Dermis blood vessel endothelial cell (primary cell): ENCODE measurements at regions not wholly inside any gene's neighbourhood (a gene's known extent, or its start where the extent isn't known, plus 50 kb on each side); places are given as distances from the start of the nearest gene placed in this dataset.
"Not testable (repeated sequence)": the region's sequence is repeated elsewhere in the genome, so short reads cannot be mapped to it uniquely, and the experiment has no call there.

ENCODE experiments used
- DNase-seq: peaks from one replicate; pipeline ENCODE4 v3.0.0; 2010

DNA sequence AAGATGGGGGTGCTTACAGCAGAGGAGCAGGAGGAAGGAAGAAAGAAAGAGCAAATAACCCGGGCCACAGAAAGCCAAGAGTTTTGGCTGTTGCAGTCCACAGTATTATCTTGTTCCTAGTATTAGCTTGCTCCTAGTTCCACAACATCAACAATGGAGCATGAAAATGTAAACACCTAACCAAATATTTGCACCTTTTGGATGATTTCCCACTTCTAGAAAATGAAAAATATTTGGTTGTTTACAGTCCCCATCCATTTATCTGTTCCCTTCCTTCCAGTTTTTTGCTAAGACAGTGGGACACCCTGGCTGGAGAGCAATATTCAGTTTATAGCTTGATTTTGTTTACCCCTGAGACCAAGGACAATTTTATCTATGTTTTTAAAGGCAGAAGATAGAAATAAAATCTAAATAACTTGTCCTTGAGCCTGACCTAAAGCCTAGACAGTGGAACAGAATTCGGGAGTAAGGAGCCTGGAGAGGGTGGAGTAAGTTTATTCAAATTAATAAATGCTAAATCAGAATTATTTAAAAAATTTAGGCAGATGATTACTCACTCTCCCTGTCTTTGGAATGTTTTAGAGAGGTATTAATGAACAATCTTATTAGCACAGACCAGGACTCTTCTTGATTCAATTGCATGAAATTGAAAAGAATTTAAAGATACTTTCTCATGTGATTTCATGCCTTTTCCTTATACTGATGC lies 51.6 kb downstream of the RESF1 start:
- DNase-seq, result no peak

DNA sequence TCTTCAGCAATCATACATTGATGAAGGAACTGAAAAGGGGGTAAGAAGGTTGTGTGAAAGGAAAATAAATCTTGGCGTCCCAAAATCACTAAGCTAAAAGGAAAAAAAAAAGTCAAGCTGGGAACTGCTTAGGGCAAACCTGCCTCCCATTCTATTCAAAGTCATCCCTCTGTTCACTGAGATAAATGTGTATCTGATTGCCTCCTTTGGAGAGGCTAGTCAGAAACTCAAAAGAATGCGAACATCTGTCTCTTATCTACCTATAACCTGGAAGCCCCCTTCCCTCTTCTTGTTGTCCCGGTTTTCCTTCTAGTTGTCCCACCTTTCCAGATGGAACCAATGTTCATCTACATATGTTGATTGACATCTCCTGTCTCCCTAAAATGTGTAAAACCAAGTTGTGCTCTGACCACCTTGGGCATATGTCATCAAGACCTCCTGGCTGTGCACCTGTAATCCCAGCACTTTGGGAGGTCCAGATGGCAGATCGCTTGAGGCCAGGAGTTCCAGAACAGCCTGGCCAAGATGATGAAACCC lies 53.1 kb downstream of the RESF1 start:
- no peak for DNase-seq

GRCh38 chr12:32015036-32015435 lies 55.8 kb downstream of the RESF1 start:
- DNase-seq, result no peak

- no peak for DNase-seq
Measured at GRCh38 chr12:32016680-32017482, 57.7 kb downstream of the RESF1 start.

- DNase-seq, result no peak
Measured at GRCh38 chr12:32021346-32021773, 62.1 kb downstream of the RESF1 start.

- DNase-seq, result not testable (repeated sequence)
Measured at GRCh38 chr12:32022387-32022786, 63.2 kb downstream of the RESF1 start.

DNA sequence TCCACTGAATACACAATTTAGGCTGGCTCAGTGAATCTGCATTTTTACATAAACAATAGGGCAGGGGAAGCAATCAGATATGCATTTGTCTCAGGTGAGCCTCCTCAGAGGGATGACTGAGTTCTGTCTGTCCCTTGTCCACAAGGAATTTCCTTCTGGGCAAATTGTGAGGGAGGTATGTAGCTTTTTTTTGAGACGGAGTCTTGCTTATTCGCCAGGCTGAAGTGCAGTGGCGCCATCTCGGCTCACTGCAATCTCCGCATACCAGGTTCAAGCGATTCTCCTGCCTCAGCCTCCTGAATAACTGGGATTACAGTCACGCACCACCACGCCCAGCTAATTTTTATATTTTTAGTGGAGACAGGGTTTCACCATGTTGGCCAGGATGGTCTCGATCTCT lies 64.6 kb downstream of the RESF1 start:
- not testable (repeated sequence) for DNase-seq

DNA sequence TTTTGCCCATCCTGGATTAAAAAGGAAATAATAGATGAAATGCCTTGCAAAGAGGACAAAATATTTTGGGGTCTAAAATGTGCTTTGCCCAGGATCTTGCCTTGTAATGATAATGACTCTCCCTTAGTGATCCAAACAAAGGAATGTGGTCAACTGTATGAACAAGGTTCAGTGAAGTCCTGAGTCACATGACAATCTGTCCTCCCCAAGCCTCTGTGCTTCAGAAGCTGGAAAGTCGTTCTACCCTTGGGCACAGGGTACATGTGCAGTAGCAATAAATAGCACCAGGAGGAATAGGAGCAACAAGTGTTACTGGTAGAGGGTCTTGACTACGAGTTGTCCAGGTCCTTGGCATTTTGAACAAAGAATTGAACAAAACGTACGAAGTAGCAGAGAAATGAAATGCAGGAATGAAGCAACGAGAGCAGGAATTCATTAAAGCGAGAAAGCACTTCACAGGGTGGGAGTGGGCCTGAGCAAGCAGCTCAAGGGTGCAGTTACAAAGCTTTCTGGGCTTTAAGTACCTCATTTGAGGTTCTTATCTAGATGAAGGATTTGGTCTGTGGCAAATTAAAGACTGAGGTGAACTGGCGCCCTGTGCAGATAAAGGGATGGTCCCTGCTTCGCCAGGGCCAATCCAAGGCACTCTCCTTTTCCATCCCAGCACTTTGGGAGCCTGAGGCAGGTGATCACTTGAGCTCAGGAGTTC lies 65.8 kb downstream of the RESF1 start:
- DNase-seq, result no peak

GRCh38 chr12:32025906-32026305 lies 66.7 kb downstream of the RESF1 start:
- no peak for DNase-seq

DNA sequence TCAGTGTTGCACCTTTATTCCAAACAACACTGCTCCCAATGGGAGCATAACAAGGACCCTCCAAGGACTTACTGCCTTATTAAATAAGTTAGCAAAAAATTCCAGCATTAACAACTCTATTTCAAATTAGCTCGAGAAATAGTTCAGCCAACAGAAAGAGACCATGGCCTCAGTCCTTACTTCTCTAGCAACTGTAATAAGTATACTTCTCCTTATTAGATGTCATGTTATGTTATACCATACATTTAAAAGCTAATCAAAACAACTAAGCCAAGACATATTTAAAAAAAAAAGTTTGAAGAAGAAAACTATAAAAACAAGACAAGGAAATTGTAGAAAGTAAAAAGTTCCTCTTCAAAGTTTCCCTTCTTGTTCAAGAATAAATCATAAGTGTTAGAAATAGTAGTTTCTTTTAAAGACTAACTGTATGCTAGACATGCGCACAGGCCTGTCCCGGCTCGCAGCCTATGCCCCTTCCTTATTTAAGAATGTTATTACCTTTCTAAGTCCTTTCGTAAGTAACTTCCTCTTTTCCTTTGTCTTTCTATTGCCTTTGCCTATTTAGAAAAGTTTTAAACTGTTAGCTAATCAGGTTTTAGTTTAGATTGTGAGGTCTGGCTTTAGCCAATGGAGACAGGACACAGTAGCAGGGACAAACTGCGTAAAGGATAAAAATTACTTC lies 68.6 kb downstream of the RESF1 start:
- DNase-seq, result no peak

- DNase-seq, result no peak
Measured at GRCh38 chr12:32030151-32030550, 70.9 kb downstream of the RESF1 start.

- DNase-seq, result no peak
Measured at GRCh38 chr12:32030676-32031075, 71.5 kb downstream of the RESF1 start.

DNA sequence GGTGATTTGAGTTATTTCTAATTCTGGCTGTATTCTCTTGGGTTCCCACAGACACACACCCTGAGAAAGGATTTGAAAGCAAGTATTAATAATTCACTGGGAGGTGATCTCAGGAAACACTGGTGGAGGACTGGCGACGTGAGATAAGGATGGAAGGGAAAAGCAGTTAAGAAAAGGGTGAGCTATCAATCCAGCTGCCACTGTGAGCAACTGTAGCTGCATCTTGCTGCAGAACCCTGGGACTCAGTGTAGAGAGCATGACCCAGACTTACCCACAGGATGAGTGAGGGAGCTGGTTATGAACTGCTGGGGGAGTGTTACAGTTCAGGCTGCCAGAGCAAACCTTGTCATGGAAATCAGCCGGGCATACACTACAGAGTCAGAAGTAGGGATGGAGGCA lies 71.9 kb downstream of the RESF1 start:
- DNase-seq, result peak; percentile 52

DNA sequence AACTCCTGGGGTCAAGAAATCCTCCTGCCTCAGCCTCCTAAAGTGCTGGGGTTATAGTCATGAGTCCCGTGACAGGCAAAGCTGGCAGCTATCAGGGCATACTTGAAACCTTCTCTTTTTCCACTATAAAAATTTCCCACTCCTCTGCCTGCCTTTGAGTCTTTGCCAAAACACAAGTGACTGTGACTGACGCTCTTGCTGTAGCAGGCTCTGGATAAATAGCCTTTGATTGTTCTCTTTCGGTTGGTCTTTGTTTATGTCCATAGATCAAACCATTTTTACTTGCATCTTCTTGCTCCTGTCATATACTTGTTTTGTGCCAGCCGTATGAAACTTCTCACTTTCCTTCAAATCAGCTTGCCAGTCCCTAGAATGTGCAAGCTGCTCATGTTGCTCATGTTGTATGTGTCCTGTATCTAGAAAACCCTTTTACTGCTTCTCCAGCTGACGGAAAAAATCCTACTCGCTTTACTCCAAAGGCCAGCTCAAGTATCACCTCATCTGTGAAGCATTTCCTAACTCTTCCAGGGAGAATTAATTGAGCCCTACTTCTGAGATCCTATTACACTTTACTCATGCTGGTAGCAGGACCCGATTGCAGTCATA lies 73.1 kb downstream of the RESF1 start:
- DNase-seq, result peak; percentile 20

- no peak for DNase-seq
Measured at GRCh38 chr12:32033406-32033805, 73.2 kb upstream of the BICD1 start.

GRCh38 chr12:32034045-32034444 lies 72.6 kb upstream of the BICD1 start:
- DNase-seq, result peak; percentile 20

DNA sequence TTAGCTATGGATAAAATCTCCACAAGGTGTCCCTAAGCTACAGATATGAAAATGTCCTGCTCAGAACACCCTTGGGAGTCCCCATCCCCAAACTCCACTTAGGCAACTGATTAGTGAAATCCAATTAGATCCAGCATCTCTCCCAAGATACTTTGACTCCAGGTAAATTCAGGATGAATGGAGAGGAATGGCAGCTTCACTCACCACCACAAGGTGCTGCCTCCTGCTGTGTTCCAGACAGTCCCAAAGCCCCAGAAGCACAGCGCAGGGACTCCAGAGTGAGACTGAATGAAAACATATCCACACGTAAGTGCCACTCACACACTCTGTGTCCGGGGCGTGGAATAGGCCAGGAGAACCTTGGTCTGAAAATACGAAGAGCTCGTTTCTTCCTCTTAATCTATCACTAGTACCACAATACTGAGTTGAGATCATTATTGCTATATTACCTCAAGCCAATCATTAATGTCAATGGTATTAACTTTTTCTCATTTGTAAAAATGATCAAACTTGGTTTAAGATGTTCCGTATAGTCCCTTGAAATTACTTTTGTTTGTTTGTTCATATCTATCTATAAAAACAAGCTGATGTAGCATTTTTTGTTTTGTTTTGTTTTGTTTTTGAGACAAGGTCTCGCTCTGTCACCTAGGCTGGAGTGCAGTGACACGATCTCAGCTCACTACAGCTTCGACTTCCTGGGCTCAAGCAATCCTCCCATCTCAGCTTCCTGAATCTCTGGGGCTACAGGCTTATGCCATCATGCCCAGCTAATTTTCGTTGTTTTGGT lies 70.0 kb upstream of the BICD1 start:
- no peak for DNase-seq

- no peak for DNase-seq
Measured at GRCh38 chr12:32039347-32039746, 67.3 kb upstream of the BICD1 start.

DNA sequence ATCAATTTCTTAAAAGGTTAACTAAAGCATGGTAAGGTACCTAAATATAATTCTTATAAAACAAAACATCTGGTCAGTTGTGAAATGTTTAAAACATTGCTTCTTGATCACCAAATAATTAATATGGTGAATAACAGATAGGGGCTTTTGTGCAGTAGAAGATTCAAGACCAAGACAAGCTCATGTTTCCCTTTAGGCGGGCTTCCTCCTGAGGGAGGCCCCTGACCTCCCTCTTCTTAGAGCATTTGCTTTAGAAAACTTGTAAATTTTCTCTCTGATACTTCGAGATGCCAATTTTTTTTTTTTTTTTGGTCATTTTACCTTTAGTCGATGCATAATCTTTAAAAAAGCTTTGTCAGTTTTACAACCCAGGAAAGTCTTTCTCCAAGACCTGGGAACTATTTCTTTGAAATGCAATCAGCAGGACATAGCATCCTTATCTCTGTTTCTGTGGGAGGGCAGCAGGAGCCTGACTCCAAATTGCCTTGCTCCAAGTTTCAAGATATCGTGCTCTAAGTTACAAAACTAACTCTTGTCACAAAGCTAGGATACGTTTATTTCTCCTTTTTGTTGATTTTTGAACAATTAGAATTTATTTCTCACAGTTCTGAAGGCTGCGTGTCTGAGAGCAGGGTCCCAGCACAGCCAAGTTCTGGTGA lies 66.6 kb upstream of the BICD1 start:
- DNase-seq, result no peak

GRCh38 chr12:32043928-32044549 lies 62.6 kb upstream of the BICD1 start:
- DNase-seq, result no peak
